ENCODE measurements at regions not wholly inside any gene's neighbourhood (a gene's known extent, or its start where the extent isn't known, plus 50 kb on each side); places are given as distances from the start of the nearest gene placed in this dataset.
A peak's percentile ranks its signal among the peaks of the same experiment; 100 is the strongest.

DNA sequence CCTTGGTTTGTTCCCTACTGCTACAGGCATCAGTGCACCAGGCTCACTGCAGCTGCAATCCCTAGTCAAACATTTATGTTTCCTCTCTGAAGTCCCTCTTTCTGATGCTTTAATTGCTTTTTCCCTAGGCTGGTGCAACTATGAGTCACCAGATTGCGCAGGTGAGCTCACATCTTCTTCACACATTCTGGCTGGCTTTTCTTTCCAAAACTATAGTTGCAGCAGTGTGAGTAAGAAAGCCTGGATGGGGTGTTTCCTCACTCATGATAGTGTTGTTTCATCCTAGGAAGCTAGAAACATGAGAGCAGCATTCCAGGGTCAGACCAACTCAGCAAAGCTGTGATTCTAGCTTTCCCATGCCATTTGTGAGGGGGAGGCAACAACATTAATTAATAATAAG lies 296.4 kb downstream of the PAX1 start:
- TF ChIP-seq, protein P1, sequence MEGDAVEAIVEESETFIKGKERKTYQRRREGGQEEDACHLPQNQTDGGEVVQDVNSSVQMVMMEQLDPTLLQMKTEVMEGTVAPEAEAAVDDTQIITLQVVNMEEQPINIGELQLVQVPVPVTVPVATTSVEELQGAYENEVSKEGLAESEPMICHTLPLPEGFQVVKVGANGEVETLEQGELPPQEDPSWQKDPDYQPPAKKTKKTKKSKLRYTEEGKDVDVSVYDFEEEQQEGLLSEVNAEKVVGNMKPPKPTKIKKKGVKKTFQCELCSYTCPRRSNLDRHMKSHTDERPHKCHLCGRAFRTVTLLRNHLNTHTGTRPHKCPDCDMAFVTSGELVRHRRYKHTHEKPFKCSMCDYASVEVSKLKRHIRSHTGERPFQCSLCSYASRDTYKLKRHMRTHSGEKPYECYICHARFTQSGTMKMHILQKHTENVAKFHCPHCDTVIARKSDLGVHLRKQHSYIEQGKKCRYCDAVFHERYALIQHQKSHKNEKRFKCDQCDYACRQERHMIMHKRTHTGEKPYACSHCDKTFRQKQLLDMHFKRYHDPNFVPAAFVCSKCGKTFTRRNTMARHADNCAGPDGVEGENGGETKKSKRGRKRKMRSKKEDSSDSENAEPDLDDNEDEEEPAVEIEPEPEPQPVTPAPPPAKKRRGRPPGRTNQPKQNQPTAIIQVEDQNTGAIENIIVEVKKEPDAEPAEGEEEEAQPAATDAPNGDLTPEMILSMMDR (IDR thresholded peaks at IDR 0.05; ENCODE audit: low read length, missing control alignments) = no peak
- no peak overlapping the region for H3K4me3 ChIP-seq (replicated peaks; ENCODE audit: low read depth, low read length)
- no peak for DNase-seq (ENCODE audit: low read depth)

- TF ChIP-seq, protein P1 (IDR thresholded peaks at IDR 0.05; ENCODE audit: low read length, missing control alignments) = no peak
- DNase-seq (ENCODE audit: low read depth) = no peak
- no peak overlapping the region for H3K4me3 ChIP-seq (replicated peaks; ENCODE audit: low read depth, low read length)
These were observed 290.0 kb downstream of the PAX1 start for GRCh38 chr20:21995461-21995860.

DNA sequence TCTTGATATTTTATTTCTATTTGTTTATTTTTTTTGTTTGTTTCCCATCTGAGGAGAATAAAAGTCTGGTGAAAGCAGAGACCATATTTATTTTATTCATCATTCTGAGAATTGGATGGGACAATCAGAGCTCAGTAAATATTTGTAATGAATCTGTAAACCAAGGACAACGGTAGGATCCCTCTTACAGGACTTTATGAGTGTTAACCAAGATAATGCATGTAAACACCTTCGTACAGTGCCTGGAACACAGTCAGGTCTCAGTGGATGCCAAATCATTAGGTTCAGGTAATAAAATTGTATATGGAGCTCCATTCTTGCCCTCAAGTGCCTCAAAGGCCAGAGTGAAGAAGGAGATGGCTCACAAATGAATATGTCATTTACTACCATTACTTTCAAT lies 288.7 kb downstream of the PAX1 start:
- TF ChIP-seq, protein P1 (IDR thresholded peaks at IDR 0.05; ENCODE audit: low read length, missing control alignments) = no peak
- no peak for DNase-seq (ENCODE audit: low read depth)
- no peak overlapping the region for H3K4me3 ChIP-seq (replicated peaks; ENCODE audit: low read depth, low read length)

DNA sequence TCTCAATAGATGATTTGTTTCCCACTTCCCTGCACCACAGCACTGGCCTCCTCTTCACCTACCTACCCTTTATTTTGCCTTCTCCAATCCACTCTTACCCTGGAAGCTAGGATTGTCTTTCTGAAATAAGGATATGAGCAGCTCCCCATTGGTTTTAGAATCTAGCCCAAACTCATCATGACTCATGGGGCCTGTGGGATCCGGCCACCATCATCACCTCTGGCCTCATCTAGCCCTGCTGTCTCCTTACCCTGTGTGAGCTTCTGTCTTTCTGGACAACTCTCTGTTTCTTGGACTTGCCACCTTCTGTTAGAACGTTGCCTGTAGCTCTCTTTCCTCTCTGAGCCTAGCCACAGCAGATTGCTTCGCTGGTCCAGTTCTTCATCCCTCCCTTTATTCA lies 277.1 kb downstream of the PAX1 start:
- no peak overlapping the region for H3K4me3 ChIP-seq (replicated peaks; ENCODE audit: low read depth, low read length)
- DNase-seq (ENCODE audit: low read depth) = no peak

DNA sequence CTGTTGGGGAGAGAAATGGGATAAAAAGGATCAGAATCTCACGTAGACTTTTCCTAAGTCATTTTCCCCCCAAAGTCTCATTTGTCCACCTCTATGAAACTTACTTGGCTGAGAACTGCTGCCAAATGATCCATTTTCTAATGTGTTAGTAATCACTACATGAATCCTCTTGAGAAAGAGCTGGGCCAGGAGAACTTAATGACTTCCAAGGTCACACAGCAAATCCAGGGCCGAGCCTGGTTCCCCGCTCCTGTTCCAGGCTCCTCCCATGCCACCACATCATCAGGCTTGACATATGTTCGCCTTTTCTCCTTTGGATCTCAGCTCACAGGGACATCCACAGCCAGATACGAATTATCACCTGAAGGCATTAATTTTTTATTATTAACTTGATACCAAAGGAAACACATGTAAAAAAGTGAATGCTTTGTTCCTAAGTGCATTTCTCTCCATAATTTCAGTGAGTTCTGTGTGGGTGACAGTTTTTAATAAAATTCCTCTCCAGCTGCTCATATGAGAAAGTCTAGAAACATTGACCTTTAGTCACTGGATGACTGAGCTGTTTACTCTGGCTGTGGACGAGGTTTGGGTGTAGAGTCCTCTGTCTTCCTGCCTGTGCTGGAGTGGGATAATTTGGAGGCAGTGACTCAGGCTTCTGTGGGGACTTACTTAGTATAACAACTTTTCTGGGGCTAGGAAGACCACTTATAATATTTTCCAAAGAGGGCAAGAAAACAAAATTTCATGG lies 276.3 kb downstream of the PAX1 start:
- peak; percentile 23 for DNase-seq (ENCODE audit: low read depth)
- TF ChIP-seq, protein P1 (IDR thresholded peaks at IDR 0.05; ENCODE audit: low read length, missing control alignments) = no peak
- no peak overlapping the region for H3K4me3 ChIP-seq (replicated peaks; ENCODE audit: low read depth, low read length)

More for the DNA sequence above, 277.1 kb downstream of the PAX1 start:
- TF ChIP-seq, protein P1 (IDR thresholded peaks at IDR 0.05; ENCODE audit: low read length, missing control alignments) = no peak

DNA sequence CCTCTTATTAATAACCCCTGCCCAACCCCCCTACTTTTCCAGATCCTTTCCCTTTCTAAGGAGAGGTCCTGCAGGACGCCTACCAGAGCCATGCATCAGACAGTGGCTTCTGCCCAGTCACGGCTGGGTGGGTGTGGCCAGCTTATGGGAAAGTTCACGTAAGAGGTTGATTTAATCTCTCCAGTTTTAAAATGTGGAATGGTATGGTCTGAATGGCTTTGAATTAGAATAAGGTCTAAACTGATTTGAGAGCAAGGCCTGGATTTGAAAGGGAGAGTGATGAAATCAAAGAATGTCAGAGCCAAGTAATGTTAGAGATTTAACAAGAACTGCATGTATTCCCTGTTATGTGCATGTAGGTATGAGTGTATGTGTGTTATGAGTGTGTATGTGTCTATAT lies 275.7 kb downstream of the PAX1 start:
- TF ChIP-seq, protein P1 (IDR thresholded peaks at IDR 0.05; ENCODE audit: low read length, missing control alignments) = no peak
- no peak overlapping the region for H3K4me3 ChIP-seq (replicated peaks; ENCODE audit: low read depth, low read length)
- peak; percentile 4 for DNase-seq (ENCODE audit: low read depth)

GRCh38 chr20:21971436-21971835 lies 266.0 kb downstream of the PAX1 start:
- no peak for DNase-seq (ENCODE audit: low read depth)
- TF ChIP-seq, protein P1 (IDR thresholded peaks at IDR 0.05; ENCODE audit: low read length, missing control alignments) = no peak
- H3K4me3 ChIP-seq (replicated peaks; ENCODE audit: low read depth, low read length) = no peak overlapping the region

Measured in fibroblast of pulmonary artery (primary cell).